Activated T-cell treated with anti-CD3 and anti-CD28 coated beads, Interleukin-2, amount 50 U/mL, for 24 hours (primary cell): ENCODE measurements at regions not wholly inside any gene's neighbourhood (a gene's known extent, or its start where the extent isn't known, plus 50 kb on each side); places are given as distances from the start of the nearest gene placed in this dataset.

Experiments
- DNase-seq: peaks from one replicate; pipeline ENCODE4 v3.0.0-alpha.2; 2020
- H3K27ac Mint-ChIP-seq: 2 replicates; pipeline ENCODE4 v1.8.0; 2020; ENCODE audit warnings: mild to moderate bottlenecking, mixed read lengths
- H3K27me3 Mint-ChIP-seq: 2 replicates; pipeline ENCODE4 v1.8.0; 2020; ENCODE audit warnings: mixed read lengths
- H3K36me3 Mint-ChIP-seq: 2 replicates; pipeline ENCODE4 v1.8.0; 2020; ENCODE audit warnings: low read depth, mixed read lengths
- H3K4me1 Mint-ChIP-seq: 2 replicates; pipeline ENCODE4 v1.8.0; 2020; ENCODE audit warnings: low read depth, mixed read lengths
- H3K4me3 Mint-ChIP-seq: 2 replicates; pipeline ENCODE4 v1.8.0; 2020; ENCODE audit warnings: mild to moderate bottlenecking, moderate library complexity, mixed read lengths
- H3K9me3 Mint-ChIP-seq: 2 replicates; pipeline ENCODE4 v1.8.0; 2020; ENCODE audit warnings: mixed read lengths

DNA sequence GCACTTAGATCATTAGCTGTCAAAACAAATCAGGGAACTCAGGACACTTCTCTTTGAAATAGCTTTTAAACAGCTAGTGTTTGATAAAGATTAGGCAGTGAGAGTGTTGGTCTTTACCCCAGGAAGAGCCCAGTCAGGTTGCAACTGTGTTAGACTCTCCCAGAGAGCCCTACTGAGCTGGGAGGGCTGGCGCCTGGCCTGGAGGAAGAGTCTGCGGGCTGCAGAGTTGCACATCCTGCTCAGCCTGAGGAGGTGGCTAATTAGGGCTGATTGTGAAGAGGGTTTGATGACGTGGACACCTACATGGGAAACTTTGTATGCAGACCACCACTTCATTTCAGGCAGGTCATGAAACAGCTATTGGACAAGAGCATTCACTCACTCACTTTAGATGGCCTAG is 112.0 kb downstream of the TMEM174 start:
- Mint-ChIP-seq H3K27me3 (peaks cover 73% of the 10 kb centered on the region), H3K27ac (no peak overlapping the region), H3K4me1 (no peaks in the 10 kb centered on the region), H3K4me3 (no peak overlapping the region), H3K9me3 (peaks cover 6% of the 10 kb centered on the region), H3K36me3 (no peaks in the 10 kb centered on the region)
- DNase-seq: no peak

DNA sequence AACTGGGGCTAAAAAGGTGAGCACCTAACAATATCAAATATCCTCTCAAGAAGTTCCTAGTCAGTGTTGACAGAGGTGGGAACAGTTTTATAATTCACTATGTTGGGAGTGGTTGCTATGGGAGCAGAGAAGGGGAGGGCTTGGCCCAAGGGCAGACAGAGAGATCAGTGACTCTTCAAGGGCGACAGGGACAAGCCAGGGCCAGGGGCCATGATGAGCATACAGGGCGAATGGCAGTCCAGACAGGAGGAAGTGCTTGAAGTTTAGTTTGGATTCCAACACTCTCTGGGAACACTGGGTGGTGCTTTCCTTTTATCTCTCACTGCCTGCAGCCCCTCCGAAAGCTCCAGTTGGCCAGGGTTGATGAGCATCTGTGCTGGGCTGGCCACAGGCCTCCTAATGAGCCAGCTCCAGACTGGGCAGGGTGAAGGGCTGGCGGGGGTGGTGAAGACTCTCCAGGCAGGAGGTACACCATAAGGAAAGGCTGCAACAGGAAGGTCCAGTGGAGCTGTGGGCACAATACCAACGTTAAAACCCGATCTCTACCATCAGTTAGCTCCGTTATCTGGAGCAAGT is 111.3 kb downstream of the TMEM174 start:
- Mint-ChIP-seq H3K27ac (no peak overlapping the region), H3K9me3 (peaks cover 6% of the 10 kb centered on the region), H3K4me3 (no peak overlapping the region), H3K4me1 (no peaks in the 10 kb centered on the region), H3K27me3 (peaks cover 73% of the 10 kb centered on the region), H3K36me3 (no peaks in the 10 kb centered on the region)
- DNase-seq: no peak

DNA sequence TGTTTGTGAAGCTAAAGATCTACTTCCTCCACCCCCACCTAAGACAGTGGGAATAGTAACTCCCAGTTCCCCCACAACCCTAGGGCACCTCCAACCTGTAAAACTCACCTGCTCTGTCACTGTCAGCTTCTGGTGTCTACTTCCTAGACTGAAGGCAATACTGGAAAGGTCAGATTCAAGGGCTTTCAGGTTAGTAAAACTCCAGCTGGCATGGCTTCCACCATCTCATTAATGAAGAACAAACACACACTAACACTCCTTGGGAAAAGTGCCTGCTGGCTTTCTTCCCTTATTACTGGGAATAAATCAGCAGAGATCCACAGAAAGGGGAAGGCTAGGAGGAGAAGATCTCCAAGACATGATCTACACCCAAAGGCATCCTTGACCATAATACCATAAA is 109.9 kb downstream of the TMEM174 start:
- no peak for DNase-seq
- Mint-ChIP-seq H3K27me3 (peaks cover 74% of the 10 kb centered on the region), H3K9me3 (peaks cover 2% of the 10 kb centered on the region), H3K4me3 (no peak overlapping the region), H3K36me3 (no peaks in the 10 kb centered on the region), H3K4me1 (no peaks in the 10 kb centered on the region), H3K27ac (no peak overlapping the region)

DNA sequence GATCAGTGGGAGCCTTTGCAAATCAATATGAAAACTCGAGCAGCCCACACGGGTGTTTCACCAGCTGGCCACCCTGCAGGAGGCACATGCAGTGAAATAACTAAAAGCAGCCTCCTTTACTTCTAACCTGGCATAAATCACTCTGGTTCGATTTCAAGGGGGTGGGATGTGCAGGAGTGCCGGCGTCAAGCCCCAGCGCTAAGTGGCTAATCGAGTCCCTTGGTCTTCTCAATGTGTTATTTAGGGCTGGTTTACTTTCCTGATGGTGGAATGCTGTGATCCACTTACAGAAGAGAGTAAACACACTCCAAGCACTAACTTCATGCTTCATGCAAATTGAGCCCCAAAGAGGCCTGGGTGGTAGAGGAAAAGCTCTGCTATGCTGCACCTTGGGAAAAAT is 109.4 kb downstream of the TMEM174 start:
- H3K27ac Mint-ChIP-seq: no peak overlapping the region
- peaks cover 77% of the 10 kb centered on the region for H3K27me3 Mint-ChIP-seq
- H3K9me3 Mint-ChIP-seq: no peaks in the 10 kb centered on the region
- H3K4me1 Mint-ChIP-seq: no peaks in the 10 kb centered on the region
- DNase-seq: no peak
- no peak overlapping the region for H3K4me3 Mint-ChIP-seq
- no peaks in the 10 kb centered on the region for H3K36me3 Mint-ChIP-seq

DNA sequence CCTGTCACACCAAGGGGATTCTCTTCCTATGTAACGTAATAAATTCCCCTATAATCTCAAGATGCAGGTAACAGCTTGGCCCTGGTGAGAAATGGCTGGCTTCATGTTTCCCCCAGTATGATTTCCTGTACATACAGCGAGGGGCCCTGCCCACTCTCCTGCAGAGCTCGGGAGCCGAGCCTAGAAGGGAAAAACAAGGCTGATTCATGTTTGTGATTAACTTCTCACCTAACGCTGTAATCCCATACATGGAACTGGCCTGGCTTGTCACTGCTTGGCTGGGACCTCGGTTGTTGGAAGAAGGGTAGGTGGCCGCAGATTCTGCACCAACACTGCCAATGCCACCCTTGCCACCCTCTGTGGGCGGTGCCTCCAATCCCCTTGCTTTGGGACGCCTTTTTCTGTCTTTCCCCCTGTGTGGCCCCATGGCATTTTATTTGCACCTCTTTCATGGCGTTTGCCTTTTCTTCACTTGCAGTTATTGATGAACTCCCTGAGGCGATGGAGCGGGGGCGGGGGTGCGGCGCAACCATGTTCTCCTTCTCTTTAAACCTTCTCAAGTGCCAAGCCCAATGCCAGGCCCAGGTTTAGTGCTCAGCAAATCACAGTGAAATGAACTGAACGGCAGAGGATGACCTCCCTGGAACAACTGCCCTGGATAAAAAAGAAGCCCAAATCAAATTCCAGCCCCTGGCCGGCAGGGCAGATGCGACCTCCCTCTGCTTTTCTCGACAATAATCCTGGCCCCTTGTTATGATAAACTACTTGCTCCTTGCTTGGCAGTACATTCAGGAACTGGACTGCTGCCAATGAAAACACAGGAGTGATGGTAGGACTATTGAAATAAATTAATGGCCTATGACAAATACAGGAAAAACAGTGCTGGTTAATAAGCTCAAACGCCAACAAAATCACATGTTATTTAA is 108.1 kb downstream of the TMEM174 start:
- no peak overlapping the region for H3K4me3 Mint-ChIP-seq
- no peaks in the 10 kb centered on the region for H3K36me3 Mint-ChIP-seq
- no peaks in the 10 kb centered on the region for H3K9me3 Mint-ChIP-seq
- no peak overlapping the region for H3K27ac Mint-ChIP-seq
- H3K27me3 Mint-ChIP-seq: peaks cover 74% of the 10 kb centered on the region
- DNase-seq: no peak
- H3K4me1 Mint-ChIP-seq: no peaks in the 10 kb centered on the region

DNA sequence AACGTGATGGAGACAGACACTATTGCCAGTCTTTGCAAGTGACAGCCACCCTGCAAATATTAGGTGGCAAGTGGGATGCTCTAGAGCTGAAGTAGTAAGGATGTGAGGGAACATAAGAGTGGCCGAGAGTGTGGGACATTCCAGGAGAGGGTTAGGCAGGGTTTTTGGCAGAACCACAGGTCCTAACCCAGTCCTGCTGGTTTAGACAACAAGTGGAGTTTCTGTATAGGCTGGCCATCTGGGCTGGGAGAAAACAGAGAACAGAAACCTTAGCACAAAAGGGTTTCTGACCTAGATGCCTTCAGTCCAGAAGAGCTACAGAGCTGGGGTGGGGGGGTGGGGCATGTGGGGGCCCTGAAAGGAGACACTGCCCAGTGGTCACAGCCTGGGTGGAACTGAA is 107.4 kb downstream of the TMEM174 start:
- Mint-ChIP-seq H3K27ac (no peak overlapping the region), H3K4me3 (no peak overlapping the region), H3K4me1 (no peaks in the 10 kb centered on the region), H3K36me3 (no peaks in the 10 kb centered on the region), H3K9me3 (no peaks in the 10 kb centered on the region), H3K27me3 (peaks cover 76% of the 10 kb centered on the region)
- DNase-seq: no peak

DNA sequence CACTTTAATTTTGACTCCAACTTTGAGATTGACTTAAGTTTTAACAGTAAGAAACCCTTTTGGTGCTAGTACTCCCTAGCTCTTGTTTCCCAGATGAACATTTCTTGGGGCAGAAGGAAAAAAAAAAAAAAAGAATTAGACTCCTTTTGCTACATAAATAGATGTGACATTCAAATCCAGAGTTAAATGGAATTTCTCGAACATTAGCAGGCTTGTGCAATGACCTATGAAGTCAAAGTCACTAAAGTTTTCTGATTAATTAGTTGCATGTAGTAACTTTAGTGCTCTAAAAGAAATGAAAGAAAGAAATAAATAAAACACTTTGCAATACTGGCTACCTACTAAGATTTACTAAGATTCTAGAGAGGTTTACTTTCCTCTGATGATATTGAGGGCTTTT is 106.8 kb downstream of the TMEM174 start:
- Mint-ChIP-seq H3K9me3 (no peaks in the 10 kb centered on the region), H3K36me3 (no peaks in the 10 kb centered on the region)

DNA sequence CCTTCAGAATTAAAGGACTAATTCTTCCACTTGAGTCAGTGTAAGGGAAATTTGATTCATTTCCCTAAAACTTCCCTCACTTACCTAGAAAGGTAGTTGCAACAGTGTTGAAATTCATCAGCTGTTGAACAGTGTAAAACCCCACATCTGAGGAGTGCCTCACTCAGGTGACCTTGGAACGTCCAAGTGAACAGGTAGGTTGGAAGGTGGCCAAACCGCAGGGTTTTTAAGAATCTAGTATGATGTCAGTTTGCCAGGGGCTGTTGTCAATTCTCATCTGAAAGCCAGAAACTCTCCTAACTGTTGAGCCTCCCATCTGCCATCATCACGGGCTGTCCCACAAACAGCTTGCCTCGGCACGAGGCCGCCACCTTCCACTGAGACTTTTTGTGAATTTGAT is 105.7 kb downstream of the TMEM174 start:
- no peaks in the 10 kb centered on the region for H3K36me3 Mint-ChIP-seq
- no peak for DNase-seq
- no peak overlapping the region for H3K27ac Mint-ChIP-seq
- H3K9me3 Mint-ChIP-seq: no peaks in the 10 kb centered on the region
- no peaks in the 10 kb centered on the region for H3K4me1 Mint-ChIP-seq
- H3K27me3 Mint-ChIP-seq: peaks cover 73% of the 10 kb centered on the region
- H3K4me3 Mint-ChIP-seq: no peak overlapping the region

More for the DNA sequence above, 106.8 kb downstream of the TMEM174 start:
- no peak for DNase-seq
- Mint-ChIP-seq H3K27me3 (peaks cover 77% of the 10 kb centered on the region), H3K4me3 (no peak overlapping the region), H3K4me1 (no peaks in the 10 kb centered on the region), H3K27ac (no peak overlapping the region)

DNA sequence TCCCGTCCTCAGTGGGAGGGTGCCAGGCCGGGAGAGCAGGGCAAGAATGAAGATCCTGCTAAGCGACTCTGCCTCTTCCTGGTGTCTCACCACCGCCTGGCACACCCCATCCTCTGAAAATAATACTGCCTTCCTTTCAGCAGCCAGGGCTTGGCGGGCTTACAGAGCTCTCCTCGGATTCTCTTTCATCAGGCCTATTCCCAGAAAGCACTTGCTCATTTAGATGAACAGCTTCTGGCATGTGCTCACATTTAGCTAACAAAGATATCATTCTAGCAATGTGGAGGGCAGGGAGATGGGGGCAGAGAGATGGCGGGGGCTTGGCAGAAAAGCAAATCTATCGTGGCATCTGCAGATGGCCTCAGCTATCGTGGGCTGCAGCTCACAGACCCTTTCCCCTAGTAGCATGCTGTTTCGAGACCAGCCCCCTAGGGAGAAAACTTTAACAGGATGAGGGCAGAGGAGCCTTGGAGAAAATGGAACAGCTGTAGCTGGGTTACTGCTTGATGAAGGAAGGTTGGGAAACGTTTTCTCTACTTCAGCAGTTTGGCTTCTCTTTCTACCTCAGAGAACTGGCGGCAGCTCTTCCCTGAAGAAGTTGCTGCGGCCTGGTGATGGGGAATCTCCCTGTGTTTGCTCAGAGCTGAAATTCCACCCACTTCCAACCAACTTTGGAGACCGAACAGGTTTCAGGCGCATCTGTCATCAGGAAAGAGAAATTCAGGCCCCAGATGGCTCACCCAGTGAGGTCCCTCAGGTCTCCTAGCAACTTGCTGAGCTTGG is 102.1 kb downstream of the TMEM174 start:
- Mint-ChIP-seq H3K36me3 (no peaks in the 10 kb centered on the region), H3K27ac (no peak overlapping the region), H3K4me3 (no peak overlapping the region), H3K27me3 (peaks cover 71% of the 10 kb centered on the region), H3K9me3 (no peaks in the 10 kb centered on the region), H3K4me1 (no peaks in the 10 kb centered on the region)
- DNase-seq: no peak

DNA sequence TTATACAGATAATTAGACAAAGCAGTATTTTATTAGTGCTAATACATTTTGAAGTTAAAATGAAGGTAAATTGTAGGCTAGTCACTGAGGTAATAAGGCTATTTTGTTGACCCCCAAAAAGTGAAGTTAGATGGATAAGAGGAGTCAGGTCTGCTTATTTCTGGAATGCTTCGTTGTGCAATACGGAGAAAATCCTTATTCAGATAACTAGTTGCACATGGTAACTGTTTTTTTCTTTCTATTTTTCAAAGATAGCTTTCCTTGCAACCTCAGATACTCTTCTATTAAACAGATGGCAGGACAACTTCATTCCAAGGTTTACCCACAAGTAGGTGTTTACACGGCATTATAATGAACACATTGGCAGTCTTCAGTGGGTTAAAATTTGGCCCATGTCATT is 101.1 kb downstream of the TMEM174 start:
- Mint-ChIP-seq H3K4me1 (no peaks in the 10 kb centered on the region), H3K27me3 (peaks cover 66% of the 10 kb centered on the region), H3K9me3 (no peaks in the 10 kb centered on the region), H3K27ac (no peak overlapping the region), H3K36me3 (no peaks in the 10 kb centered on the region), H3K4me3 (no peak overlapping the region)
- DNase-seq: no peak

DNA sequence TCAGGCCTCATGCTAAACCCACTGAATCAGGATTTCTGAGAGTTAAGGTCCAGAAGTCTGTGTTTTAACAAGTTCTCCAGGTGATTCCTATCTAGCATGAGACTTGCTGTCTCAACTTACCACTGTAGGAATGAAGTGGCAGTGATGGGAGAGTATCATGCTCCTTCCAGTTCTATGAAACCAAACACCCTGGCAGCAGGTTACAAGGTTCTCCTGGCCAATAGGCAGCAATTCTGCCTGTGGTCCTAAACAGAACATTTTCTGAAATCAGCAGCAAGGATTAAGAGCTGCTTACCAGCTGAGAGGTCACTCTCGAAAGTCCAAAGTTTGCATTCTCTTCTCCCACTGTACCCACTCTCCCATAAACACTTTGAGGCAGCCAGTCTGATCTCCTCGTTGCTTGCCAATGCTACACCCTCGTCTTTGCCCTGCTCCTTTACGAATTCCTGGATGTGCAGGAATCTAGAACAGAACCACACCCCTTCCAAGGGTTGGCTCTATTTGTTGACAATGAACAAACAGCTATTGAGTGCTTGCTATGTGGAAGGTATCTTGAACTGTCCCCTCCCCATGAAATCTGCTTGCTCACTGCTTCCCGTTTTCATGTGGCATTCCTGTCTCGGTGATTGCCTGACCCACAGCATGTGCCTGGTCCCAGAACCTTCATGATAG is 100.5 kb downstream of the TMEM174 start:
- Mint-ChIP-seq H3K27ac (no peak overlapping the region), H3K27me3 (peaks cover 60% of the 10 kb centered on the region)

DNA sequence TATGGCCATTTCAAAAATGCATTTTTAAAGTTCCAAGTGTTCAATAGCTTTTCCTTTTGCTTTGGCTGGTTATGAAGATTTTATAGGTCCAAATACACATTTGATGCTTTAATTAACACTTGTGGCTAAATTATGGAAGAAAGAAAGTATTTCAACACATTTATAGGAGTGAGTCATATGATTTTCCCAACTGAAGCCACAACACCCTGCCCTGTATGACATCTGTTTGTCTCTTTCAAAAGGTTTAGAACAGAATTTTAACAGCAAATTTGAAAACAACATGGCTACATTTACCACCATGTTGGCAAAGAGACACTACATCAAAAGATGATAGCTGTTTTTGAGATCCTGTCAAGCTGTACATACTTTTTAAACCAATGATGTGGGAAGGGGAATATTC is 99.4 kb downstream of the TMEM174 start:
- Mint-ChIP-seq H3K36me3 (no peaks in the 10 kb centered on the region), H3K9me3 (no peaks in the 10 kb centered on the region), H3K27me3 (peaks cover 50% of the 10 kb centered on the region), H3K27ac (no peak overlapping the region), H3K4me3 (no peak overlapping the region), H3K4me1 (no peaks in the 10 kb centered on the region)
- no peak for DNase-seq

More for the DNA sequence above, 100.5 kb downstream of the TMEM174 start:
- H3K4me1 Mint-ChIP-seq: no peaks in the 10 kb centered on the region
- H3K9me3 Mint-ChIP-seq: no peaks in the 10 kb centered on the region
- no peaks in the 10 kb centered on the region for H3K36me3 Mint-ChIP-seq
- H3K4me3 Mint-ChIP-seq: no peak overlapping the region
- DNase-seq: no peak

DNA sequence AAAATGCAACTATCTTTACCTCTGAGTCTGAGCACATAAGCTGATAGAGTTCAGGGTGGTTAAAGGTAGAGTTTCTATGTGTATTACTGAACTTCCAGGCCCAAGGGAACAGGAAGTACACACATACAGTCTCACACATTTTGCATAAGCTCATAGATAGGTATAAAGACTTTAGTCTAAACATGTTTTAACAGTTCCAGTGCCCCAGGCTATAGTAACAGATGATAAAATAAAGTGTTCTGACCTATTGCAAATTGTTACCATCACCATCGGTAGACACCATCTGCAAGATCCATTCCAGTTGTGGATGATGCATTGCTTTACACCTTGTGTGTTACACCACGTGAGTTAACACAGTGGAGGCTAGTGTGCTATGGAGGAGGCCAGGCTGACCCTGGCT is 95.8 kb downstream of the TMEM174 start:
- Mint-ChIP-seq H3K4me1 (no peaks in the 10 kb centered on the region), H3K27ac (no peak overlapping the region), H3K36me3 (no peaks in the 10 kb centered on the region), H3K9me3 (no peaks in the 10 kb centered on the region), H3K27me3 (peaks cover 39% of the 10 kb centered on the region), H3K4me3 (no peak overlapping the region)
- no peak for DNase-seq

DNA sequence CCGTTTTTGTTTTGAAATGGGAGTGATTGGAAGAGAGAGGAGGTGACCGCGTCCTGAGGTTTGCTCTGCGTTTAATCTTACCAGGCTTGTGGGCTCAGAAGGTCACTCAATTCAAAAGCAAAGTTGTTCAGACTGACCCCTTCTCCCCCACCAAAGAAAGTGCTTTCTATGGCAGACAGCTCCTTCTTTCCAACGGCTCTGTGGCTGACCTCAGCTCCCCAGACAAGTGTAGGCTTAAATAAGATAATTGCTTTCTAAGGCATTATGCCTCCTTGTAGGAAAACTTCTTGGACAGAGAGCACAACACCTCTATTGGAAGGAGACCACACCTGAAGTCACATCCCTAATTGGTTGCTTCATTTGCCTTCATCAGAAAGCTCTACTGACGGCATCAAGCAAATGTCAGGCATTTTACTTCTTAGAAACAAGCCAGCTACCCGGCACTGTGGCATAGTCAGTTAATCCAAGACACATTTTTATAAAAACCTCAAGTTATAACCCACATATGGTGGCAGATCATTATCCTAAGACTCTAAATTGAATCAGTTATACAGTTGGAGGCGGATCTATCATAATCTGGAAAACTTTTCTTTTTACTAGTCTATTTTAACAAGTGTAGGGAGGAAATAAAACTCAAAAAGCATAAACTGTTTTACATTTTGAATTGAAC is 94.9 kb downstream of the TMEM174 start:
- H3K9me3 Mint-ChIP-seq: no peaks in the 10 kb centered on the region
- no peaks in the 10 kb centered on the region for H3K4me1 Mint-ChIP-seq
- H3K27ac Mint-ChIP-seq: no peak overlapping the region
- peaks cover 32% of the 10 kb centered on the region for H3K27me3 Mint-ChIP-seq
- H3K36me3 Mint-ChIP-seq: no peaks in the 10 kb centered on the region
- no peak overlapping the region for H3K4me3 Mint-ChIP-seq
- no peak for DNase-seq
